HG02678 (cell line): ENCODE measurements at regions not wholly inside any gene's neighbourhood (a gene's known extent, or its start where the extent isn't known, plus 50 kb on each side); places are given as distances from the start of the nearest gene placed in this dataset.

ENCODE experiments used
- ATAC-seq: cut with Tn5 transposase; IDR thresholded peaks from one replicate; pipeline ENCODE4 v1.9.1; 2021; ENCODE audit warnings: mild to moderate bottlenecking, moderate library complexity; ENCODE audit not compliant: unreplicated experiment

DNA sequence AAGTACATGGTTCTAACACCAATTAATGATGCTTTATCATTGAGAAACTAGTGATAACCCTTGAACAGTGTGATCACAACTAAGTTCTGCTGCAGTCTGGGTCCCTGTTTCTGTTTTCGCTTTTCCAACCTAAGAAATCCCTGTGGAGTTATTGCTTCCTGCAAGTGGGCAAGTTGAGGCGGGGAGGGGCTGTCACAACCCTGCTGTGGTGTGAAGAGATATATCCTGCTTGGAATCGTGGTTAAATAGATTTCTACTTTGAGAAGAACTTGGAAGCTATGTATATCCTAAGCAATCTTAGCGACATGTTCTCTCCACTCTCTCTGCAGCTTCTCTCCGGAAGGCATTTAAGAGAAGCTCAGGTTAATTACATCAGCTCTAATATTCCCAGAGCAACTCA, 1223.6 kb downstream of the EPHA7 start:
- ATAC-seq = no peak

DNA sequence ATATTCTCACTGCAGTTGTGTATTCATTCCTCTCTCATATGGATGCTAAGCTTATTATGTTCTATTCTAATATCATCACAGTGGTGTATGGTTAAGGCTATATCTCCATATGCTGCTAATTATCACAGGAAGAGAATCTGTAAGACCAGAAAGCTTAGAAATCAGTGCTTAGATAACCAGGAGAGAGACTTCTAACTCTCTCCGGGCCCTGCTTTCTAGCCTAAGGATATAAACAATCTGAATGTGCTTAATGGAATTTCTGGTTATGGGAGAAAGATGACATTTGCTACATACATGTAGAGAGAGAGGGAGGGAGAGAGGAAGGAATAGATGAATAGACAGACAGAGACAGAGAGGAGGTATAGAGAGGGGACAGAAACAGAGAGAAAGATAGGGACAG, 1231.3 kb downstream of the EPHA7 start:
- no peak for ATAC-seq

DNA sequence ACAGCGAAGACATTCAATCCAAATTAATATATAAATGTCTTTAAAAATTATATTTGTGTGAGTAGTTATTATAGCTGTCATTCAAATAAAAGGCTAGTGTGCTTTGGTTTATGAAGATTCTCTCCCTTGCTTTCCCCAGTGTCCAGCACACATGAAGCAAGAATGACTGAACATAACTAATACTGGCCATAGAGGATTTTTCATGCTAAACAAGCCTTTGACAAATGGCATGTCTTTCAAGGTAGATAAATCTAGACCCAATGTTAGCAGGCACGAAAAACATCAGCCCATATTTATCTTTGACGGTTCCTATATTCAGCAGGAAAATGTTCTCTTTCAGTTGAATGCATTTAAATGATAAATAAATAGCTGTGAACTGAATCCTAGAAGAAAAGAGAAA, 1234.4 kb downstream of the EPHA7 start:
- no peak for ATAC-seq

- ATAC-seq = no peak
These were observed 1238.0 kb downstream of the EPHA7 start for GRCh38 chr6:92181347-92181746.

GRCh38 chr6:92180090-92180489, 1239.3 kb downstream of the EPHA7 start:
- ATAC-seq = no peak

DNA sequence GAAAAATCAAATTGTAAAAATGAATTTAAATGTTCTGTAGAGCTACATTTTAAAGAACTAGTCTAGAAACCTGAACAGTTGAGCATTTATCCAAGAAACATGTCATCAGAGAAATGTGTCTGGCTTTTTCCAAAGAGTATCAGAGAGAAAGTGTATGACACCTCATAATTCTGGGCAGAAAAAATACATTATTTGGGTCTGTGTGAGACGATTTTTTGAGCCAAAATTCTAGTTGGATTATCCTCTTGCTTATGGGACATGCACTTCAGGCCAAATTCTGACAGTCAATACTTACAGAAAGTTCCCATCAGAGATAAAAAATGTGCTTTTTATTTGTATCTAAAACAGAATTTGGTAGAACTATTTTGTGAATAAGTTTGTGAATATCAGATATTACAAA, 1242.7 kb downstream of the EPHA7 start:
- ATAC-seq = no peak

DNA sequence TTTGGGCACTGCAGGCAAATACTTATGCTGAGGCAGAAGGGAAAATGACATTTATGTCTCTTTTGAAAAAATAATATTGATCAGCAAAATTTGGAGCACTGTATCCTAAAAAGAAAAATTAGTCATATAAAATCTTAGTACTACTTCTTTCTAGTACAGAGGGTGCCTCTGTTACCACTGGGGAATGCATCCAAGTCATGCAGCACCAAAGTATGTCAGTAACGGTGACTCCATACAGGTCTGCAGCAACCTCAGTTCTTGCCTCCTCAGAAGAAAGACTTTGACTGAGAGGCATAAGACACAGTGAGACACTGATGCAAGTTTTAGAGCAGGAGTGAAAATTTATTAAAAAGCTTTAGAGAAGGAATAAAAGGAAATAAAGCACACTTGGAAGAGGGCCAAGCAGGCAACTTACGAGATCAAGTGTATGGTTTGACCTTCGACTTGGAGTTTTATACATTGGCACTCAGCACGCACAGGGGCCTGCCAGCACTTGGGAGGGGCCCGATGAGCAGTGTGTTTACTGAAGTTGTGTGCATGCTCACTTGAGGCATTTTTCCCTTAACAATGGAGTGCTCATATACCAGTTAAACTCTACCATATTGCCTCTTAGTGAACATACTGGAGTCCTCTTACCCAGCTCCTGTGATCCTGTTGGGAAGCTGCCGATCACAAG, 1244.8 kb downstream of the EPHA7 start:
- no peak for ATAC-seq

GRCh38 chr6:92169506-92169905, 1249.9 kb downstream of the EPHA7 start:
- no peak for ATAC-seq

DNA sequence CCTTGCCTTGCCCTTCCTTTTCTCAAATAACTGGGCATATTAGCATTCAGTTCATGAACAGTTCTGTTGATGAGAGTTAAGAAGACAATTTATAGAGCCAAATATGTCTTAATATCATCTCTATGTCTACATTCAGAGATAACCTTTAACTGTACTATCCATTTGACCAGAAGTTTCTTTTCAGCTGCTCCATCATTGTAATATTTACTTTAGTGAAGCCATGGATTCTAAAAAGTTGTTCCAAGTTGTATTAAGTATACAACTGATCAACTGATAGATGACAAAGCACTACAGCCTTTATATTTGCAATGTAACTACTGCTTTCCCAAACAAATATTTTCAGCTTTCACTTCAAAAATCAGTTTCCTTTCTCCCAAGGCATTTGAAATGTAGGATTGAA, 1252.7 kb downstream of the EPHA7 start:
- ATAC-seq = no peak

- no peak for ATAC-seq
These were observed 1257.4 kb downstream of the EPHA7 start for GRCh38 chr6:92161953-92162352.

- ATAC-seq = no peak
These were observed 1259.1 kb downstream of the EPHA7 start for GRCh38 chr6:92160226-92160625.

DNA sequence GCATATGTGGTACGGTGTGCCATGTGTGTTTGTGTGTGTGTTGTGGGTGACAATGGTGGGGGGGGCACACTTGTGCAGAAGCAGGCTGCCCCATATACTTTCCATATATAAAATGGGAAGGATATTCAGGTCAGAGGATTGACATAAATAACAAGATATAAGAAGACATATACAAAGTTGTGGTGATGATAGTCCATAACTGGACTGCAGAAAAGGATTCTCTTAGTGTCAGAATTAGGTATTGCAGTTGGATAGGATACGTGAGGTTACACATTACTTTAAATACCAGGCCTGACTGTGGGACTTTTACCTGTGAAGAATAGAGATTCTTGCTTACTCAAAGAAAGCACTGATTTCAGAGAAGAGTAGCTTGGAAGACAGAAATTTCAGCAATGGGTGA, 1260.3 kb downstream of the EPHA7 start:
- no peak for ATAC-seq

GRCh38 chr6:92150553-92150952, 1268.8 kb downstream of the EPHA7 start:
- no peak for ATAC-seq

DNA sequence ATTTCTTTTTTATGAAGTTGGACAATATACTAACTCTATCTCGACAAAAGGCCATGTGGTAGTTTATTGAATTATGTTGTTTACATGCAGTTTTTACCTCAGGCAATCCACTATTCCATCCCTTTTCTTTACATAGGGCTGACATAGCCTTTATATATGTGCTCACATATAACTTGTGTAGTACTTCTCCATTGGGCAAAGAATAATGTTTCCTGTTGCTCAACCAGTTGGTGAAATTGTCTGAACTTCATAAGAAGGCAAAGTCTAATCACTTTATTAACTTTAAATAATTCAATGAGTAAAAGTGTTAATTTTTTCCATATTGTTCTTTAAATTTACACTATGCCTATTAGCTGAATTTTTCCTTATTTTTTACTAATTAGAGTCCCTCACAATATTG, 1272.1 kb downstream of the EPHA7 start:
- no peak for ATAC-seq

DNA sequence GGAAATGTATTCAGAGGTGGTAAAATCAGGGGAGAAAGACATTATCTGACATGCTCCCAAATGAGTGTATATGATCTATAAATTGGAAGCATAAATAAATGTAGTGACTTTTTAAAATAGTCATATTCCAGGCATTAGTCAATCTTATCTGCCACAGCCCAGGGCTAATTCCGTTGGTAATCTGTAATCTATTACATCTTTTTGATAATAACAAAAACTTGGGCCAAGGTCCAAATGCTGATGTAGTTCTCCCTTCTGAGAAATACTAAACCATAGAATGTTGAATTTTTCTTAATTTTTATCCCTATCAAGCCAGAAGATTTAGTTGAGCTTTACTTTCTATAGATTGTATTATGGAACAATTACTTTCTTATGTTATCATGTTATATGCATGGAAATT, 1279.8 kb downstream of the EPHA7 start:
- no peak for ATAC-seq

DNA sequence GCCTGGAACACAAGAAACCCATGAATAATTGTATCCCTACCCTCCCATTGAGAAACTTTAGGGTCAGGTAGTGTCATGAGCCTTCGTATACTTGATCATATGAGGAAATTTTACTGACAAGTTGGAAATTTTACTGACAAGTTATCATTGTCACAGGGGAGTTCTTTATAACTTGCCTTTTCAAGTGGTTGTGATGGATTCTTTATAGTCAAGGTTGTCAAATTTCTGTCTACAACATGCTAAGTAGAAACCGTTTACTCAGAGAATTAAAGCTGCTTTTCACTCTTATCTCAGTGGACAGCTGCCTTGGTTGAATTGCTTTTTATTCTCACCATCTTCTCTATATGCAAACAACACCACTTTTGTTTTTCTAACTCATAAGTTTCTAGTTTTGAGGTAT, 1286.4 kb downstream of the EPHA7 start:
- no peak for ATAC-seq

DNA sequence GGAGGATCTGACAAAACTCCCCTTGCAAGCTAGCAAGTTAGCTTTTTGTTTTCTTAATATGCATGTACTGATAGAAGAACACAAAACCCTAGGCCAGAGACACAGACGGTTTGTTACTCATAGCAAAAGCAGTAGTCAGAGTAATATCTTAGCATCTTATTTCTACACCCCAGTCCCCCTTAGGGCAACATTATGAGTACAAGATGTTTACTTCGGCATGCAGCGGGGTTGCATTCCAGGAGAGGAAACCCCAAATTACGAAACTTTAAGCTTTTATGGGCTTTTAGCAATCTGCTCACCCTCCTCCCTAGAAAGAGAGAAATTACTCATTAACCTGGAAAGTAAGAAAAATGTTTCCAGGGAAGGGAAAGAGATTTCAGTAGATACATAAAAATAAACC, 1286.9 kb downstream of the EPHA7 start:
- ATAC-seq = no peak

GRCh38 chr6:92130944-92131343, 1288.4 kb downstream of the EPHA7 start:
- no peak for ATAC-seq

DNA sequence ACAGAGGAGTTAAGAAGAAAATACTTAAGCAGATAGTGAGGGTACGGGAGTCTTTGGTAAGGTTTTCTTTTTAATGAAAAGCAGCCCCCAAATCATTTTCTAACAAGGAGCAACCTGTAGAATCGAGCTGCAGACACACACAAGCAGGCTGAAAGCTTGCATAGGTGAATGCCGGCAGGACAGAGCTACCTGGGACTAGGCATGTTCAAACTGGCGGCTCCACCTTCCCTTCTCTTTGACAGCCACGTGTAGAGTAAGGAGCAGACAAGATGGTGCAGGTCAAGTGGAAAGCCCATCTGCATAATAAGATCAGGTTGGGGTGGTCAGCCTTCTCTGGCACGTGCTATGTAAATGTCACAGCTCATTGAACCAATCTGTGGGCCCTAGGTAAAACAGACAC, 1292.4 kb downstream of the EPHA7 start:
- no peak for ATAC-seq

- no peak for ATAC-seq
These were observed 1293.3 kb downstream of the EPHA7 start for GRCh38 chr6:92126088-92126487.

GRCh38 chr6:92125681-92126080, 1293.7 kb downstream of the EPHA7 start:
- ATAC-seq = no peak

DNA sequence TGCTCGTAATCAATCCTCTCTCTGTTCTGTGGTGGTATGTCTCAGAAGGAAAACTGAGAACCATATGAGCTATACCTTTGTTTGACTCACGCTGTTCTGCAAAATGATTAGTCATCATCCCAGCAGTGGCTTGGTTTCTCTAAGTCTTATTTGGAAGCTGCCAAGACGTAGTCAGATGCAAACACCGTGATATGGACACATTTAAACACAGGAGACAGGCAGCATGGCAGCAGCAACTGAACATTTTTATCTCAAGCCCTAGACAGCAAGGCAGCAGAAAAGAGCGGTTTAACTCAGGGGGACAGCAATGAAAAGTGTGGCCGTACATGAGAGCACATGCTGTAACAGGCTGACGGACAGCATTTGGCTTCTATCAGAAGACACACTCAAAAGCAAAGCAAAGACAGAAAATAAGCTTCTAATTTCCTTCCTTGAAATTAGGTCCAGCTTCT, 1295.1 kb downstream of the EPHA7 start:
- no peak for ATAC-seq

- no peak for ATAC-seq
These were observed 1296.6 kb downstream of the EPHA7 start for GRCh38 chr6:92122746-92123145.
